ENCODE measurements at regions not wholly inside any gene's neighbourhood (a gene's known extent, or its start where the extent isn't known, plus 50 kb on each side); places are given as distances from the start of the nearest gene placed in this dataset.

- Histone ChIP-seq H3K27me3 (replicated peaks; ENCODE audit: insufficient read depth, low read depth, low read length, poor library complexity) (no peaks in the 10 kb centered on the region), H3K27ac (ENCODE audit: low read depth, low read length, poor library complexity, severe bottlenecking) (no peak overlapping the region), H3K36me3 (ENCODE audit: insufficient read depth, low read length, poor library complexity, severe bottlenecking) (no peaks in the 10 kb centered on the region), H3K4me1 (ENCODE audit: insufficient read depth, low read length, poor library complexity, severe bottlenecking) (peaks cover 3% of the 10 kb centered on the region), H3K4me3 (ENCODE audit: low read depth, low read length, poor library complexity, severe bottlenecking) (no peak overlapping the region), H3K9me3 (ENCODE audit: low read depth, low read length, poor library complexity, severe bottlenecking) (no peaks in the 10 kb centered on the region)
- TF ChIP-seq EZH2 (IDR thresholded peaks at IDR 0.05; ENCODE audit: borderline replicate concordance, low read depth, low read length, poor library complexity, severe bottlenecking) (no peak), CTCF (conservative IDR thresholded peaks at IDR 0.05; ENCODE audit: low read depth, low read length) (no peak)
- no peak for DNase-seq (ENCODE audit: low spot score)
- BruUV-seq (replicated peaks), result no TSS peak
- ChIA-PET CTCF (no interaction called here), POLR2A (ENCODE audit: low non-redundant PET) (no interaction called here)
- intact Hi-C loops (cut with micrococcal nuclease; ENCODE audit: unreplicated experiment), result no loop called here
These were observed 312.0 kb downstream of the IRS1 start for GRCh38 chr2:226487573-226487972.

GRCh38 chr2:226483745-226484619 lies 315.6 kb downstream of the IRS1 start:
- Histone ChIP-seq H3K27me3 (replicated peaks; ENCODE audit: insufficient read depth, low read depth, low read length, poor library complexity) (no peaks in the 10 kb centered on the region), H3K4me3 (ENCODE audit: low read depth, low read length, poor library complexity, severe bottlenecking) (no peak overlapping the region), H3K27ac (ENCODE audit: low read depth, low read length, poor library complexity, severe bottlenecking) (no peak overlapping the region), H3K4me1 (ENCODE audit: insufficient read depth, low read length, poor library complexity, severe bottlenecking) (peaks cover 3% of the 10 kb centered on the region), H3K9me3 (ENCODE audit: low read depth, low read length, poor library complexity, severe bottlenecking) (no peaks in the 10 kb centered on the region), H3K36me3 (ENCODE audit: insufficient read depth, low read length, poor library complexity, severe bottlenecking) (no peaks in the 10 kb centered on the region)
- TF ChIP-seq EZH2 (IDR thresholded peaks at IDR 0.05; ENCODE audit: borderline replicate concordance, low read depth, low read length, poor library complexity, severe bottlenecking) (no peak), CTCF (conservative IDR thresholded peaks at IDR 0.05; ENCODE audit: low read depth, low read length) (no peak)
- intact Hi-C loops (cut with micrococcal nuclease; ENCODE audit: unreplicated experiment), result no loop called here
- DNase-seq (ENCODE audit: low spot score), result no peak
- POLR2A ChIA-PET (ENCODE audit: low non-redundant PET), result no interaction called here
- BruUV-seq (replicated peaks), result no TSS peak
- CTCF ChIA-PET, result interaction anchor here (0.6 kb wide), 1 partner anchor 545 kb away, joined by 9 read pairs; no protein-coding TSS in a partner anchor

- ChIA-PET CTCF (interaction anchor here (0.6 kb wide), 1 partner anchor 546 kb away, joined by 9 read pairs; no protein-coding TSS in a partner anchor), POLR2A (ENCODE audit: low non-redundant PET) (no interaction called here)
- DNase-seq (ENCODE audit: low spot score), result no peak
- no TSS peak for BruUV-seq (replicated peaks)
- no peak overlapping the region for H3K4me3 ChIP-seq (ENCODE audit: low read depth, low read length, poor library complexity, severe bottlenecking)
- H3K9me3 ChIP-seq (ENCODE audit: low read depth, low read length, poor library complexity, severe bottlenecking), result no peaks in the 10 kb centered on the region
- intact Hi-C loops (cut with micrococcal nuclease; ENCODE audit: unreplicated experiment), result no loop called here
- H3K4me1 ChIP-seq (ENCODE audit: insufficient read depth, low read length, poor library complexity, severe bottlenecking), result peaks cover 3% of the 10 kb centered on the region
- TF ChIP-seq CTCF (conservative IDR thresholded peaks at IDR 0.05; ENCODE audit: low read depth, low read length), result no peak
- TF ChIP-seq EZH2 (IDR thresholded peaks at IDR 0.05; ENCODE audit: borderline replicate concordance, low read depth, low read length, poor library complexity, severe bottlenecking), result no peak
- H3K27me3 ChIP-seq (replicated peaks; ENCODE audit: insufficient read depth, low read depth, low read length, poor library complexity), result no peaks in the 10 kb centered on the region
- no peak overlapping the region for H3K27ac ChIP-seq (ENCODE audit: low read depth, low read length, poor library complexity, severe bottlenecking)
- no peaks in the 10 kb centered on the region for H3K36me3 ChIP-seq (ENCODE audit: insufficient read depth, low read length, poor library complexity, severe bottlenecking)
These were observed 316.5 kb downstream of the IRS1 start for GRCh38 chr2:226483143-226483542.

Measured in A673 (cell line).